ENCODE measurements at regions not wholly inside any gene's neighbourhood (a gene's known extent, or its start where the extent isn't known, plus 50 kb on each side); places are given as distances from the start of the nearest gene placed in this dataset.

DNA sequence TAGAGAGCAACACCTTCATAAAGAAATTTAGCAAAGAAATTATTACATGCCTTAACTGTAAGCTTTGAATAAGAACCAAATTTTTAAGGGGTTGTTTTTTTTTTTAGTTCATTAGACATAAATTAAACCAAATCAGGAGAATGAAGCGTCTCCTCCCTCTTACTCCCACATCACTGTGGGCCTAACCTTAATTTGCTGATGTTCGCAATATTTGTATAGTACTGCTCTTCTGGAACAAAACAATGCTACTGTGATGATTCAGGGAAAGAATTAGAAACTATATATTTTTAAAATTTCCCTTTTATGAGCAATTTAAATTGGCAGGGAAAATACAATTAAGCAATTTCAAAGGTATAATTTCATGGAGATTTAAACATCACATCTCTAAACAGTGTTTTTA, 275.0 kb upstream of the C9orf72 start:
- Histone ChIP-seq H3K9me3 (ENCODE audit: control insufficient read depth, low read depth, low read length) (no peaks in the 10 kb centered on the region), H3K9ac (ENCODE audit: control insufficient read depth, extremely low read depth, insufficient read depth, low read length) (no peak overlapping the region)

DNA sequence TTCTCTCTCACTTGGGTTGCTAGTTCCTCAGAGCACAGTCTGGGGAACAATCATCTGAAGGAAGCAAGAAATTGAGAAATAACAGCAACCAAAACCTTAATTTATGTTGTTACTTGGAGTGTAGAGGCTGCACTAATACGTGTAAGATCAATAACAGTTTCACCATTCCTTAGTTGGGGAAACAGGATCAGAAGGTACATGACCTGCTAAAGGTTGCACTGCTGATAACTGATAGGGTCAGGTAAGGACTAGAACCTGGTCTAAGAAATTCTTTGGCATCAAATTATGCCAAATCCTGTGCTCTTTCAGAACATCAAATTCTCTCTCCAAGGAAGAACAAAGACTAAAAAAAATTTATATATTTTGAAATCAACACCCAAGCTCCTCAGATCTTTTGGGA, 278.6 kb upstream of the C9orf72 start:
- Histone ChIP-seq H3K4me2 (ENCODE audit: control insufficient read depth, extremely low read depth, insufficient read depth, low read depth, low read length) (no peak overlapping the region), H3K27ac (ENCODE audit: control insufficient read depth, insufficient read depth, low read length) (no peak overlapping the region), H3K36me3 (ENCODE audit: control insufficient read depth in 2 of 2, extremely low read depth in 1 of 2, insufficient read depth in 2 of 2, low read length in 2 of 2) (no peaks in the 10 kb centered on the region), H3K9ac (ENCODE audit: control insufficient read depth, extremely low read depth, insufficient read depth, low read length) (no peak overlapping the region), H3K9me3 (ENCODE audit: control insufficient read depth, low read depth, low read length) (no peaks in the 10 kb centered on the region), H3K79me2 (ENCODE audit: control insufficient read depth, insufficient read depth, low read length) (no peaks in the 10 kb centered on the region), H2AFZ (ENCODE audit: control insufficient read depth, low read length) (no peak overlapping the region), H3K27me3 (ENCODE audit: control insufficient read depth, extremely low read depth, insufficient read depth, low read length) (no peaks in the 10 kb centered on the region), H3K4me1 (ENCODE audit: control insufficient read depth, extremely low read depth, insufficient read depth, low read length) (no peaks in the 10 kb centered on the region), H3K9me1 (ENCODE audit: control insufficient read depth, extremely low read depth, insufficient read depth, low read length) (no peaks in the 10 kb centered on the region), H4K20me1 (ENCODE audit: control insufficient read depth, extremely low read depth, insufficient read depth, low read length) (no peaks in the 10 kb centered on the region), H3K4me3 (ENCODE audit: control insufficient read depth in 2 of 3, extremely low read depth in 1 of 3, insufficient read depth in 2 of 3, low read depth in 1 of 3, low read length in 3 of 3) (no peak overlapping the region)
- FAIRE-seq (no peak), DNase-seq (ENCODE audit: low read depth, low spot score) (no peak)
- TF ChIP-seq, protein P1, sequence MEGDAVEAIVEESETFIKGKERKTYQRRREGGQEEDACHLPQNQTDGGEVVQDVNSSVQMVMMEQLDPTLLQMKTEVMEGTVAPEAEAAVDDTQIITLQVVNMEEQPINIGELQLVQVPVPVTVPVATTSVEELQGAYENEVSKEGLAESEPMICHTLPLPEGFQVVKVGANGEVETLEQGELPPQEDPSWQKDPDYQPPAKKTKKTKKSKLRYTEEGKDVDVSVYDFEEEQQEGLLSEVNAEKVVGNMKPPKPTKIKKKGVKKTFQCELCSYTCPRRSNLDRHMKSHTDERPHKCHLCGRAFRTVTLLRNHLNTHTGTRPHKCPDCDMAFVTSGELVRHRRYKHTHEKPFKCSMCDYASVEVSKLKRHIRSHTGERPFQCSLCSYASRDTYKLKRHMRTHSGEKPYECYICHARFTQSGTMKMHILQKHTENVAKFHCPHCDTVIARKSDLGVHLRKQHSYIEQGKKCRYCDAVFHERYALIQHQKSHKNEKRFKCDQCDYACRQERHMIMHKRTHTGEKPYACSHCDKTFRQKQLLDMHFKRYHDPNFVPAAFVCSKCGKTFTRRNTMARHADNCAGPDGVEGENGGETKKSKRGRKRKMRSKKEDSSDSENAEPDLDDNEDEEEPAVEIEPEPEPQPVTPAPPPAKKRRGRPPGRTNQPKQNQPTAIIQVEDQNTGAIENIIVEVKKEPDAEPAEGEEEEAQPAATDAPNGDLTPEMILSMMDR (optimal IDR thresholded peaks at IDR 0.05 in 1 of 3, IDR thresholded peaks at IDR 0.05 in 1 of 3, conservative IDR thresholded peaks at IDR 0.05 in 1 of 3; ENCODE audit: extremely low read depth in 1 of 3, insufficient read depth in 2 of 3, low read length in 3 of 3): no peak
- TF ChIP-seq EZH2 (IDR thresholded peaks at IDR 0.05; ENCODE audit: low read length): no peak
- dilution Hi-C loops (cut with MboI; ENCODE audit: extremely low pct_ligation_motif_present, low sequenced_read_pairs): no loop called here

More for the DNA sequence above, 275.0 kb upstream of the C9orf72 start:
- H3K4me3 ChIP-seq (ENCODE audit: control insufficient read depth in 2 of 3, extremely low read depth in 1 of 3, insufficient read depth in 2 of 3, low read depth in 1 of 3, low read length in 3 of 3): no peak overlapping the region
- H3K4me1 ChIP-seq (ENCODE audit: control insufficient read depth, extremely low read depth, insufficient read depth, low read length): no peaks in the 10 kb centered on the region
- no peaks in the 10 kb centered on the region for H4K20me1 ChIP-seq (ENCODE audit: control insufficient read depth, extremely low read depth, insufficient read depth, low read length)
- H3K79me2 ChIP-seq (ENCODE audit: control insufficient read depth, insufficient read depth, low read length): no peaks in the 10 kb centered on the region
- DNase-seq (ENCODE audit: low read depth, low spot score): no peak
- no peak for FAIRE-seq
- no peak overlapping the region for H3K27ac ChIP-seq (ENCODE audit: control insufficient read depth, insufficient read depth, low read length)
- H3K9me1 ChIP-seq (ENCODE audit: control insufficient read depth, extremely low read depth, insufficient read depth, low read length): no peaks in the 10 kb centered on the region
- TF ChIP-seq, protein P1 (optimal IDR thresholded peaks at IDR 0.05 in 1 of 3, IDR thresholded peaks at IDR 0.05 in 1 of 3, conservative IDR thresholded peaks at IDR 0.05 in 1 of 3; ENCODE audit: extremely low read depth in 1 of 3, insufficient read depth in 2 of 3, low read length in 3 of 3): no peak
- TF ChIP-seq EZH2 (IDR thresholded peaks at IDR 0.05; ENCODE audit: low read length): no peak
- H3K36me3 ChIP-seq (ENCODE audit: control insufficient read depth in 2 of 2, extremely low read depth in 1 of 2, insufficient read depth in 2 of 2, low read length in 2 of 2): no peaks in the 10 kb centered on the region
- H2AFZ ChIP-seq (ENCODE audit: control insufficient read depth, low read length): no peak overlapping the region
- dilution Hi-C loops (cut with MboI; ENCODE audit: extremely low pct_ligation_motif_present, low sequenced_read_pairs): no loop called here
- H3K4me2 ChIP-seq (ENCODE audit: control insufficient read depth, extremely low read depth, insufficient read depth, low read depth, low read length): no peak overlapping the region
- no peaks in the 10 kb centered on the region for H3K27me3 ChIP-seq (ENCODE audit: control insufficient read depth, extremely low read depth, insufficient read depth, low read length)

All from keratinocyte (primary cell).